GM18511 (cell line): ENCODE measurements at regions not wholly inside any gene's neighbourhood (a gene's known extent, or its start where the extent isn't known, plus 50 kb on each side); places are given as distances from the start of the nearest gene placed in this dataset.
A peak's percentile ranks its signal among the peaks of the same experiment; 100 is the strongest.
"Not testable (repeated sequence)": the region's sequence is repeated elsewhere in the genome, so short reads cannot be mapped to it uniquely, and the experiment has no call there.

Experiments used
- ATAC-seq: cut with Tn5 transposase; IDR thresholded peaks from one replicate; pipeline ENCODE4 v1.9.1; 2021; ENCODE audit warnings: mild to moderate bottlenecking, moderate library complexity; ENCODE audit not compliant: unreplicated experiment

GRCh38 chr6:84581494-84582259 lies 182.7 kb downstream of the TBX18 start:
- ATAC-seq: peak; percentile 62

- no peak for ATAC-seq
These were observed 185.0 kb downstream of the TBX18 start for GRCh38 chr6:84579404-84579803.

GRCh38 chr6:84576029-84576428 lies 188.4 kb downstream of the TBX18 start:
- ATAC-seq: no peak

- ATAC-seq: peak; percentile 100
These were observed 189.1 kb downstream of the TBX18 start for GRCh38 chr6:84575264-84575663.

GRCh38 chr6:84569882-84570281 lies 194.5 kb downstream of the TBX18 start:
- ATAC-seq: no peak

GRCh38 chr6:84568971-84569370 lies 195.4 kb downstream of the TBX18 start:
- ATAC-seq: no peak

- not testable (repeated sequence) for ATAC-seq
These were observed 198.7 kb downstream of the TBX18 start for GRCh38 chr6:84565718-84566117.

GRCh38 chr6:84560436-84561390 lies 203.7 kb downstream of the TBX18 start:
- no peak for ATAC-seq

- ATAC-seq: no peak
These were observed 207.7 kb downstream of the TBX18 start for GRCh38 chr6:84556541-84557335.

- no peak for ATAC-seq
These were observed 209.7 kb downstream of the TBX18 start for GRCh38 chr6:84554706-84555105.

- no peak for ATAC-seq
These were observed 210.3 kb downstream of the TBX18 start for GRCh38 chr6:84554074-84554473.

- no peak for ATAC-seq
These were observed 210.9 kb downstream of the TBX18 start for GRCh38 chr6:84553527-84553926.

- no peak for ATAC-seq
These were observed 212.6 kb downstream of the TBX18 start for GRCh38 chr6:84551797-84552196.

GRCh38 chr6:84549917-84550316 lies 214.5 kb downstream of the TBX18 start:
- no peak for ATAC-seq

- ATAC-seq: no peak
These were observed 217.0 kb downstream of the TBX18 start for GRCh38 chr6:84547341-84547801.

- ATAC-seq: no peak
These were observed 217.9 kb downstream of the TBX18 start for GRCh38 chr6:84546427-84546914.

GRCh38 chr6:84539122-84539856 lies 225.1 kb downstream of the TBX18 start:
- no peak for ATAC-seq

GRCh38 chr6:84536885-84537638 lies 227.3 kb downstream of the TBX18 start:
- ATAC-seq: no peak

- ATAC-seq: no peak
These were observed 236.2 kb downstream of the TBX18 start for GRCh38 chr6:84528201-84528600.
